Neural cell (in vitro differentiated cells): ENCODE measurements at regions not wholly inside any gene's neighbourhood (a gene's known extent, or its start where the extent isn't known, plus 50 kb on each side); places are given as distances from the start of the nearest gene placed in this dataset.

Experiments
- EZH2 ChIP-seq: fragments of 200-600, 300-800 bp; shearing (Covaris generic), sonication (generic); IDR thresholded peaks from 2 replicates; pipeline ENCODE4 v1.6.1; 2014; ENCODE audit warnings: antibody characterized with exemption, low read length, borderline replicate concordance, mild to moderate bottlenecking; ENCODE audit not compliant: insufficient read depth, poor library complexity, severe bottlenecking
- TF ChIP-seq, protein P1 (sequence below): IDR thresholded peaks from 2 replicates; pipeline ENCODE4 v1.6.1; 2012; ENCODE audit warnings: borderline replicate concordance
- TF ChIP-seq, protein P2 (sequence below): fragments of 450-650 bp; IDR thresholded peaks from 2 replicates; pipeline ENCODE4 v1.5.1; 2014; ENCODE audit warnings: antibody characterized with exemption, mild to moderate bottlenecking, moderate library complexity; ENCODE audit not compliant: poor library complexity, severe bottlenecking

DNA sequence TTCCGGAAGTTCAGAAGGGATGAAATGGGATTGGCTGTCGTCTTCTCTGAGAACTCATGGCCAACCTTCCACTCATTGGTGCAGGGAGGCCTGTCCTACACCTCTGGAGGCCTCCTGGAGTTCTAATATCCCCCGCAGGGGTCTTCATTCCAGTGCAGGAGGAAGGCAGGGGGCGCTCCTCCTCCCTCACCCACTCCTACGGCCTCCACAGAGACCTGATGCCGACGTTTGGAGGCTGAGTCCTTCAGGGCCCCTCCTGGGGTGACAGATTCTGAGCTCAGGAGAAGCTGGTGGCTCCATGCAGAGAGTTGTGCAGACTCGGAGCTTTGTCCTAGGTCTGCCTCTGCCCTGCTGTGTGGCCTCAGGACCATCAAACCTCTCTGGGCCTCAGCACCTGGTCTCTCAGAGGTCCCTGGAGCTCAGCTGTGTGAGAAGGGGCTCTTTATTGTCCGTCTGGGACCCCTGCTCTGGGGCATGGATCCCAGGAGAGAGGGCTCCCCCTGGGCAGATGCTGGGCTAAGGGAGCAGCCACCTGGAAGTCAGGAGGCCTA lies 102.3 kb upstream of the WNT4 start:
- TF ChIP-seq EZH2 = no peak
- TF ChIP-seq, protein P1, sequence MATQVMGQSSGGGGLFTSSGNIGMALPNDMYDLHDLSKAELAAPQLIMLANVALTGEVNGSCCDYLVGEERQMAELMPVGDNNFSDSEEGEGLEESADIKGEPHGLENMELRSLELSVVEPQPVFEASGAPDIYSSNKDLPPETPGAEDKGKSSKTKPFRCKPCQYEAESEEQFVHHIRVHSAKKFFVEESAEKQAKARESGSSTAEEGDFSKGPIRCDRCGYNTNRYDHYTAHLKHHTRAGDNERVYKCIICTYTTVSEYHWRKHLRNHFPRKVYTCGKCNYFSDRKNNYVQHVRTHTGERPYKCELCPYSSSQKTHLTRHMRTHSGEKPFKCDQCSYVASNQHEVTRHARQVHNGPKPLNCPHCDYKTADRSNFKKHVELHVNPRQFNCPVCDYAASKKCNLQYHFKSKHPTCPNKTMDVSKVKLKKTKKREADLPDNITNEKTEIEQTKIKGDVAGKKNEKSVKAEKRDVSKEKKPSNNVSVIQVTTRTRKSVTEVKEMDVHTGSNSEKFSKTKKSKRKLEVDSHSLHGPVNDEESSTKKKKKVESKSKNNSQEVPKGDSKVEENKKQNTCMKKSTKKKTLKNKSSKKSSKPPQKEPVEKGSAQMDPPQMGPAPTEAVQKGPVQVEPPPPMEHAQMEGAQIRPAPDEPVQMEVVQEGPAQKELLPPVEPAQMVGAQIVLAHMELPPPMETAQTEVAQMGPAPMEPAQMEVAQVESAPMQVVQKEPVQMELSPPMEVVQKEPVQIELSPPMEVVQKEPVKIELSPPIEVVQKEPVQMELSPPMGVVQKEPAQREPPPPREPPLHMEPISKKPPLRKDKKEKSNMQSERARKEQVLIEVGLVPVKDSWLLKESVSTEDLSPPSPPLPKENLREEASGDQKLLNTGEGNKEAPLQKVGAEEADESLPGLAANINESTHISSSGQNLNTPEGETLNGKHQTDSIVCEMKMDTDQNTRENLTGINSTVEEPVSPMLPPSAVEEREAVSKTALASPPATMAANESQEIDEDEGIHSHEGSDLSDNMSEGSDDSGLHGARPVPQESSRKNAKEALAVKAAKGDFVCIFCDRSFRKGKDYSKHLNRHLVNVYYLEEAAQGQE = no peak
- TF ChIP-seq, protein P2, sequence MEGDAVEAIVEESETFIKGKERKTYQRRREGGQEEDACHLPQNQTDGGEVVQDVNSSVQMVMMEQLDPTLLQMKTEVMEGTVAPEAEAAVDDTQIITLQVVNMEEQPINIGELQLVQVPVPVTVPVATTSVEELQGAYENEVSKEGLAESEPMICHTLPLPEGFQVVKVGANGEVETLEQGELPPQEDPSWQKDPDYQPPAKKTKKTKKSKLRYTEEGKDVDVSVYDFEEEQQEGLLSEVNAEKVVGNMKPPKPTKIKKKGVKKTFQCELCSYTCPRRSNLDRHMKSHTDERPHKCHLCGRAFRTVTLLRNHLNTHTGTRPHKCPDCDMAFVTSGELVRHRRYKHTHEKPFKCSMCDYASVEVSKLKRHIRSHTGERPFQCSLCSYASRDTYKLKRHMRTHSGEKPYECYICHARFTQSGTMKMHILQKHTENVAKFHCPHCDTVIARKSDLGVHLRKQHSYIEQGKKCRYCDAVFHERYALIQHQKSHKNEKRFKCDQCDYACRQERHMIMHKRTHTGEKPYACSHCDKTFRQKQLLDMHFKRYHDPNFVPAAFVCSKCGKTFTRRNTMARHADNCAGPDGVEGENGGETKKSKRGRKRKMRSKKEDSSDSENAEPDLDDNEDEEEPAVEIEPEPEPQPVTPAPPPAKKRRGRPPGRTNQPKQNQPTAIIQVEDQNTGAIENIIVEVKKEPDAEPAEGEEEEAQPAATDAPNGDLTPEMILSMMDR = no peak
